OCI-LY1 (cell line): ENCODE measurements at regions not wholly inside any gene's neighbourhood (a gene's known extent, or its start where the extent isn't known, plus 50 kb on each side); places are given as distances from the start of the nearest gene placed in this dataset.

ENCODE experiments used
- H2AFZ ChIP-seq: fragments of 200-600 bp; sonication (generic), shearing (Covaris generic); 2 replicates; pipeline ENCODE4 v1.6.0; 2014; ENCODE audit warnings: antibody characterized with exemption, mild to moderate bottlenecking, low read length
- H3F3A ChIP-seq: fragments of 200-600 bp; sonication (generic), shearing (Covaris generic); 2 replicates; pipeline ENCODE4 v1.6.0; 2014; ENCODE audit warnings: mild to moderate bottlenecking, antibody characterized with exemption, low read length, moderate library complexity; ENCODE audit not compliant: insufficient read depth
- H3K27ac ChIP-seq: fragments of 200-600 bp; sonication (generic); 2 replicates; pipeline ENCODE4 v1.5.1; 2014; ENCODE audit warnings: low read length, mixed run types, mild to moderate bottlenecking, low read depth; ENCODE audit not compliant: poor library complexity, severe bottlenecking
- H3K27me3 ChIP-seq: fragments of 200-600 bp; sonication (generic); 2 replicates; pipeline ENCODE4 v1.6.0; 2014; ENCODE audit warnings: antibody characterized with exemption, mild to moderate bottlenecking, low read length, moderate library complexity; ENCODE audit not compliant: insufficient read depth
- H3K36me3 ChIP-seq: fragments of 200-600 bp; sonication (generic); 2 replicates; pipeline ENCODE4 v1.6.1; 2014; ENCODE audit warnings: mild to moderate bottlenecking, antibody characterized with exemption, low read length, moderate library complexity, mixed read lengths; ENCODE audit not compliant: insufficient read depth
- H3K4me1 ChIP-seq: fragments of 200-600 bp; sonication (generic); 2 replicates; pipeline ENCODE4 v1.5.1; 2014; ENCODE audit warnings: mild to moderate bottlenecking, low read length, moderate library complexity; ENCODE audit not compliant: insufficient read depth, severe bottlenecking
- H3K4me2 ChIP-seq: fragments of 200-600 bp; sonication (generic), shearing (Covaris generic); 2 replicates; pipeline ENCODE4 v1.6.1; 2014; ENCODE audit warnings: low read length
- H3K4me3 ChIP-seq: fragments of 200-600 bp; sonication (generic); 2 replicates; pipeline ENCODE4 v1.5.1; 2014; ENCODE audit warnings: low read length, low read depth, mild to moderate bottlenecking, mixed read lengths; ENCODE audit not compliant: poor library complexity, severe bottlenecking
- H3K79me2 ChIP-seq: fragments of 200-600 bp; shearing (Covaris generic); 2 replicates; pipeline ENCODE4 v1.6.1; 2016; ENCODE audit warnings: mixed run types, low read length, mixed read lengths; ENCODE audit not compliant: insufficient read depth
- H3K9ac ChIP-seq: fragments of 200-600 bp; sonication (generic), shearing (Covaris generic); 2 replicates; pipeline ENCODE4 v1.6.1; 2014; ENCODE audit warnings: mild to moderate bottlenecking, low read length, mixed read lengths
- H3K9me2 ChIP-seq: fragments of 200-600 bp; sonication (generic), shearing (Covaris generic); 2 replicates; pipeline ENCODE4 v1.6.1; 2014; ENCODE audit warnings: low read depth, mild to moderate bottlenecking, low read length, mixed read lengths
- H3K9me3 ChIP-seq: fragments of 200-600 bp; shearing (Covaris generic); 2 replicates; pipeline ENCODE4 v1.6.1; 2014; ENCODE audit warnings: low read length, mixed read lengths
- H4K20me1 ChIP-seq: fragments of 200-600 bp; sonication (generic), shearing (Covaris generic); 2 replicates; pipeline ENCODE4 v1.6.0; 2016; ENCODE audit warnings: mild to moderate bottlenecking, low read length; ENCODE audit not compliant: insufficient read depth
- CTCF ChIP-seq: fragments of 200-600 bp; sonication (generic), shearing (Covaris generic); IDR thresholded peaks from 2 replicates; pipeline ENCODE4 v1.5.1; 2017; ENCODE audit warnings: mild to moderate bottlenecking, antibody characterized with exemption, low read length, moderate library complexity, mixed read lengths
- EZH2 ChIP-seq: fragments of 200-600 bp; sonication (generic), shearing (Covaris generic); IDR thresholded peaks from 2 replicates; pipeline ENCODE4 v1.8.0; 2017; ENCODE audit warnings: borderline replicate concordance, mixed run types, mild to moderate bottlenecking, antibody characterized with exemption, low read length, moderate library complexity, mixed read lengths

- H3K4me2 ChIP-seq, result no peak overlapping the region
- H3K27ac ChIP-seq, result no peak overlapping the region
- H3K4me3 ChIP-seq, result no peak overlapping the region
- no peaks in the 10 kb centered on the region for H3K9me2 ChIP-seq
- no peaks in the 10 kb centered on the region for H3F3A ChIP-seq
- no peaks in the 10 kb centered on the region for H4K20me1 ChIP-seq
- 0 out of 2 replicates have a peak, but pooled peaks cover 3% of the 10 kb centered on the region for H3K27me3 ChIP-seq
- H3K9me3 ChIP-seq, result no peaks in the 10 kb centered on the region
- H3K9ac ChIP-seq, result no peak overlapping the region
- no peaks in the 10 kb centered on the region for H3K4me1 ChIP-seq
- H3K36me3 ChIP-seq, result no peaks in the 10 kb centered on the region
- no peak overlapping the region for H2AFZ ChIP-seq
- H3K79me2 ChIP-seq, result no peaks in the 10 kb centered on the region
- TF ChIP-seq CTCF (no peak), EZH2 (no peak)
Measured at GRCh38 chr3:72569754-72570440, 278.3 kb downstream of the SHQ1 start.

- Histone ChIP-seq H3K27ac (no peak overlapping the region), H3K4me3 (no peak overlapping the region), H3K9me3 (no peaks in the 10 kb centered on the region), H3K4me1 (no peaks in the 10 kb centered on the region), H3K79me2 (no peaks in the 10 kb centered on the region), H3K4me2 (no peak overlapping the region), H3K27me3 (no peaks in the 10 kb centered on the region), H2AFZ (no peak overlapping the region), H3F3A (no peaks in the 10 kb centered on the region), H4K20me1 (no peaks in the 10 kb centered on the region), H3K36me3 (no peaks in the 10 kb centered on the region), H3K9me2 (no peaks in the 10 kb centered on the region), H3K9ac (no peak overlapping the region)
- TF ChIP-seq EZH2 (no peak), CTCF (no peak)
Measured at GRCh38 chr3:72568083-72568482, 280.2 kb downstream of the SHQ1 start.

GRCh38 chr3:72567474-72567873 lies 280.8 kb downstream of the SHQ1 start:
- no peaks in the 10 kb centered on the region for H3F3A ChIP-seq
- H3K79me2 ChIP-seq, result no peaks in the 10 kb centered on the region
- H3K9me3 ChIP-seq, result no peaks in the 10 kb centered on the region
- H3K9ac ChIP-seq, result no peak overlapping the region
- H3K4me3 ChIP-seq, result no peak overlapping the region
- no peaks in the 10 kb centered on the region for H3K27me3 ChIP-seq
- H3K27ac ChIP-seq, result no peak overlapping the region
- H3K36me3 ChIP-seq, result no peaks in the 10 kb centered on the region
- no peak overlapping the region for H3K4me2 ChIP-seq
- no peaks in the 10 kb centered on the region for H3K4me1 ChIP-seq
- no peak overlapping the region for H2AFZ ChIP-seq
- no peak for TF ChIP-seq EZH2
- no peak for TF ChIP-seq CTCF
- H3K9me2 ChIP-seq, result no peaks in the 10 kb centered on the region
- H4K20me1 ChIP-seq, result no peaks in the 10 kb centered on the region
